Liver (tissue), 7 donors: ENCODE measurements at regions not wholly inside any gene's neighbourhood (a gene's known extent, or its start where the extent isn't known, plus 50 kb on each side); places are given as distances from the start of the nearest gene placed in this dataset.

ENCODE experiments used
- DNase-seq: peaks from one replicate; pipeline ENCODE4 v3.0.0-alpha.2; 2017; ENCODE audit warnings: low spot score
- H3K27ac ChIP-seq, 2 donors: one replicate each; pipeline ENCODE4 v1.7.0; 2013; ENCODE audit warnings: inconsistent platforms in 2 of 2, low read length in 2 of 2, control low read depth in 1 of 2, low read depth in 1 of 2, mild to moderate bottlenecking in 1 of 2
- H3K27me3 ChIP-seq, 4 donors: one replicate each; pipeline versions ENCODE4 v1.6.1 to v1.7.0; 2013; ENCODE audit warnings: low read length in 3 of 4, inconsistent platforms in 1 of 4, mild to moderate bottlenecking in 1 of 4, moderate library complexity in 1 of 4; ENCODE audit not compliant: control insufficient read depth in 4 of 4, insufficient read depth in 4 of 4
- H3K36me3 ChIP-seq, 4 donors: one replicate each; pipeline versions ENCODE4 v1.6.1 to v1.7.0; 2013; ENCODE audit warnings: low read length in 3 of 4, mild to moderate bottlenecking in 3 of 4, low read depth in 1 of 4, moderate library complexity in 1 of 4; ENCODE audit not compliant: control insufficient read depth in 4 of 4, insufficient read depth in 3 of 4
- H3K4me1 ChIP-seq, 4 donors: one replicate each; pipeline versions ENCODE4 v1.6.1 to v1.7.0; 2013; ENCODE audit warnings: low read length in 3 of 4, mild to moderate bottlenecking in 3 of 4, moderate library complexity in 1 of 4; ENCODE audit not compliant: control insufficient read depth in 4 of 4, insufficient read depth in 4 of 4
- H3K4me3 ChIP-seq, 3 donors: one replicate each; pipeline versions ENCODE4 v1.6.1 to v1.7.0; 2013; ENCODE audit warnings: low read length in 3 of 3, control low read depth in 1 of 3, low read depth in 1 of 3, mild to moderate bottlenecking in 1 of 3
- H3K9ac ChIP-seq, 2 donors: one replicate each; pipeline ENCODE4 v1.7.0; 2013; ENCODE audit warnings: low read length in 2 of 2, mild to moderate bottlenecking in 2 of 2, moderate library complexity in 2 of 2, control low read depth in 1 of 2, low read depth in 1 of 2
- H3K9me3 ChIP-seq, 4 donors: one replicate each; pipeline versions ENCODE4 v1.6.1 to v1.7.0; 2013; ENCODE audit warnings: low read length in 3 of 4; ENCODE audit not compliant: control insufficient read depth in 4 of 4
- ATF3 ChIP-seq: IDR thresholded peaks from 2 replicates; pipeline ENCODE4 v1.6.1; 2016; ENCODE audit warnings: antibody characterized with exemption
- EGR1 ChIP-seq, 2 donors: IDR thresholded peaks; 2 replicates each; pipeline ENCODE4 v1.6.1; 2016 to 2018; ENCODE audit warnings: antibody characterized with exemption in 2 of 2, low read depth in 2 of 2
- FOXA2 ChIP-seq: IDR thresholded peaks from 2 replicates; pipeline ENCODE4 v1.6.1; 2016; ENCODE audit warnings: antibody characterized with exemption
- GABPA ChIP-seq, 2 donors: IDR thresholded peaks in 1 of 2; conservative IDR thresholded peaks in 1 of 2; 2 replicates each; pipeline ENCODE4 v1.6.1; 2016; ENCODE audit warnings: antibody characterized with exemption in 2 of 2, mild to moderate bottlenecking in 1 of 2, moderate library complexity in 1 of 2
- JUND ChIP-seq, 2 donors: IDR thresholded peaks; 2 replicates each; pipeline ENCODE4 v1.6.1; 2016; ENCODE audit warnings: antibody characterized with exemption in 2 of 2
- NR2F2 ChIP-seq: IDR thresholded peaks from 2 replicates; pipeline ENCODE4 v1.6.1; 2016; ENCODE audit warnings: antibody characterized with exemption
- RAD21 ChIP-seq, 2 donors: IDR thresholded peaks; 2 replicates each; pipeline ENCODE4 v1.6.1; 2016; ENCODE audit warnings: antibody characterized with exemption in 2 of 2, mild to moderate bottlenecking in 2 of 2
- REST ChIP-seq: IDR thresholded peaks from 2 replicates; pipeline ENCODE4 v1.6.1; 2016; ENCODE audit warnings: antibody characterized with exemption, mild to moderate bottlenecking
- RXRA ChIP-seq, 2 donors: IDR thresholded peaks; 2 replicates each; pipeline ENCODE4 v1.6.1; 2017 to 2018; ENCODE audit warnings: antibody characterized with exemption in 2 of 2, mild to moderate bottlenecking in 1 of 2
- TAF1 ChIP-seq: conservative IDR thresholded peaks from 2 replicates; pipeline ENCODE4 v1.6.1; 2016; ENCODE audit warnings: antibody characterized with exemption, mild to moderate bottlenecking
- YY1 ChIP-seq: IDR thresholded peaks from 2 replicates; pipeline ENCODE4 v1.6.1; 2016; ENCODE audit warnings: antibody characterized with exemption, mild to moderate bottlenecking
- ZBTB33 ChIP-seq: IDR thresholded peaks from 2 replicates; pipeline ENCODE4 v1.6.1; 2016; ENCODE audit warnings: antibody characterized with exemption
- whole genome bisulfite sequencing: extraction: QIAGEN DNeasy Blood & Tissue Kit; methylation state at CpG from one replicate; pipeline ENCODE4 v1.1.7; 2013; 5-methylcytosine and 5-hydroxymethylcytosine counted together
- donor health status: healthy.
- donor health status: healthy.
- donor health status: healthy.
- donor health status: healthy.

GRCh38 chr4:19002170-19002569 lies 980.6 kb upstream of the LCORL start:
- no peak overlapping the region for H3K4me3 ChIP-seq
- WGBS, result 80% methylated on average over 4 of the region's 4 CpGs
- H3K36me3 ChIP-seq, result no peaks in the 10 kb centered on the region
- DNase-seq, result no peak
- no peak overlapping the region for H3K9ac ChIP-seq
- H3K27me3 ChIP-seq, result no peaks in the 10 kb centered on the region
- H3K27ac ChIP-seq, result no peak overlapping the region
- no peaks in the 10 kb centered on the region for H3K9me3 ChIP-seq
- TF ChIP-seq RXRA (IDR thresholded peaks at IDR 0.05) (no peak), REST (no peak)
- H3K4me1 ChIP-seq, result no peaks in the 10 kb centered on the region

GRCh38 chr4:18999595-18999994 lies 978.0 kb upstream of the LCORL start:
- no peak for DNase-seq
- Histone ChIP-seq H3K4me3 (no peak overlapping the region), H3K27me3 (no peaks in the 10 kb centered on the region), H3K36me3 (no peaks in the 10 kb centered on the region), H3K27ac (no peak overlapping the region), H3K9ac (no peak overlapping the region), H3K9me3 (no peaks in the 10 kb centered on the region), H3K4me1 (no peaks in the 10 kb centered on the region)
- WGBS, result 81% methylated on average over 5 of the region's 5 CpGs
- no peak for TF ChIP-seq FOXA2

GRCh38 chr4:18981234-18981615 lies 959.7 kb upstream of the LCORL start:
- no peaks in the 10 kb centered on the region for H3K4me1 ChIP-seq
- 71% methylated on average over 4 of the region's 4 CpGs for WGBS
- no peak overlapping the region for H3K9ac ChIP-seq
- no peaks in the 10 kb centered on the region for H3K27me3 ChIP-seq
- H3K4me3 ChIP-seq, result no peak overlapping the region
- no peak overlapping the region for H3K27ac ChIP-seq
- TF ChIP-seq GABPA (IDR thresholded peaks at IDR 0.05 in 1 of 2, conservative IDR thresholded peaks at IDR 0.05 in 1 of 2), result no peak
- TF ChIP-seq RXRA (IDR thresholded peaks at IDR 0.05), result no peak
- TF ChIP-seq TAF1, result no peak
- no peak for TF ChIP-seq ATF3
- TF ChIP-seq YY1, result no peak
- no peak for TF ChIP-seq ZBTB33
- no peak for TF ChIP-seq NR2F2
- TF ChIP-seq JUND (IDR thresholded peaks at IDR 0.05), result no peak
- TF ChIP-seq REST, result no peak
- no peak for TF ChIP-seq FOXA2
- no peak for TF ChIP-seq RAD21 (IDR thresholded peaks at IDR 0.05)
- TF ChIP-seq EGR1 (IDR thresholded peaks at IDR 0.05; ENCODE audit: low read depth in 2 of 2), result no peak
- H3K36me3 ChIP-seq, result no peaks in the 10 kb centered on the region
- no peak for DNase-seq
- peaks cover 0 to 4% (median 0%) of the 10 kb centered on the region in 4 donors for H3K9me3 ChIP-seq
